GM06990 (cell line): ENCODE measurements at regions not wholly inside any gene's neighbourhood (a gene's known extent, or its start where the extent isn't known, plus 50 kb on each side); places are given as distances from the start of the nearest gene placed in this dataset.

Experiments
- DNase-seq: peaks from one replicate; pipeline ENCODE4 v3.0.0-alpha.2; 2011; ENCODE audit not compliant: insufficient read length; ENCODE audit errors: extremely low read depth
- H3K27me3 ChIP-seq: replicated peaks from 2 replicates; pipeline ENCODE4 v1.6.0; 2011; ENCODE audit warnings: low read length; ENCODE audit not compliant: control insufficient read depth, insufficient read depth
- H3K36me3 ChIP-seq: 2 replicates; pipeline ENCODE4 v1.5.1; 2011; ENCODE audit warnings: low read length; ENCODE audit not compliant: control insufficient read depth, insufficient read depth
- H3K4me3 ChIP-seq: replicated peaks from 2 replicates; pipeline ENCODE4 v1.5.1; 2011; ENCODE audit warnings: low read depth, mild to moderate bottlenecking, control low read depth, low read length
- CTCF ChIP-seq: IDR thresholded peaks from 2 replicates; pipeline ENCODE4 v1.5.1; 2011; ENCODE audit warnings: low read length, control low read depth, mild to moderate bottlenecking, inconsistent platforms; ENCODE audit not compliant: insufficient read depth, poor library complexity, severe bottlenecking

GRCh38 chr3:6577584-6577983 is 283.3 kb upstream of the GRM7 start:
- Histone ChIP-seq H3K27me3 (no peaks in the 10 kb centered on the region), H3K36me3 (no peaks in the 10 kb centered on the region), H3K4me3 (no peak overlapping the region)
- TF ChIP-seq CTCF = no peak
- no peak for DNase-seq

- H3K4me3 ChIP-seq = no peak overlapping the region
- no peak for TF ChIP-seq CTCF
- no peaks in the 10 kb centered on the region for H3K36me3 ChIP-seq
- no peak for DNase-seq
- H3K27me3 ChIP-seq = no peaks in the 10 kb centered on the region
Measured at GRCh38 chr3:6578526-6578925, 282.4 kb upstream of the GRM7 start.

GRCh38 chr3:6580808-6581207 is 280.1 kb upstream of the GRM7 start:
- no peak for DNase-seq
- H3K36me3 ChIP-seq = no peaks in the 10 kb centered on the region
- H3K27me3 ChIP-seq = no peaks in the 10 kb centered on the region
- TF ChIP-seq CTCF = no peak
- no peak overlapping the region for H3K4me3 ChIP-seq

- Histone ChIP-seq H3K4me3 (no peak overlapping the region), H3K27me3 (no peaks in the 10 kb centered on the region), H3K36me3 (no peaks in the 10 kb centered on the region)
- no peak for TF ChIP-seq CTCF
- DNase-seq = no peak
Measured at GRCh38 chr3:6585360-6585759, 275.6 kb upstream of the GRM7 start.

DNA sequence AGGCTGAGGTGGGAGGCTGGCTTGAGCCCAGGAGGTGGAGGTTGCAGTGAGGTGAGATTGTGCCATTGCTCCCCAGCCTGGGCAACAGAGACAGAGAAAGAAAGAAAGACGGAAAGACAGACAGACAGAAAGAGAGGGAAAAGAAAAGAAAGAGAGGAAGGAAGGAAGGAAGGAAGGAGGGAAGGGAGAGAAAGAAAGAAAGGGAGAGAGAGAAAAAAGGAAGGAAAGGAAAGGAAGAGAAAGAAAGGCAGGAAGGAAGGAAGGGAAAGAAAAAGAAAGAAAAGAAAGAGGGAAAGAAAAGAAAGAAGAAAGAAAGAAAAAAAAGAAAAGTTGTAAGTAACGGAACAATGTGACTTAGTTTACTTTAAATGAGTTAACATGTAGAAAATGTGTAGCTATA is 260.7 kb upstream of the GRM7 start:
- no peak for DNase-seq
- Histone ChIP-seq H3K27me3 (no peaks in the 10 kb centered on the region), H3K4me3 (no peak overlapping the region), H3K36me3 (no peaks in the 10 kb centered on the region)
- no peak for TF ChIP-seq CTCF

DNA sequence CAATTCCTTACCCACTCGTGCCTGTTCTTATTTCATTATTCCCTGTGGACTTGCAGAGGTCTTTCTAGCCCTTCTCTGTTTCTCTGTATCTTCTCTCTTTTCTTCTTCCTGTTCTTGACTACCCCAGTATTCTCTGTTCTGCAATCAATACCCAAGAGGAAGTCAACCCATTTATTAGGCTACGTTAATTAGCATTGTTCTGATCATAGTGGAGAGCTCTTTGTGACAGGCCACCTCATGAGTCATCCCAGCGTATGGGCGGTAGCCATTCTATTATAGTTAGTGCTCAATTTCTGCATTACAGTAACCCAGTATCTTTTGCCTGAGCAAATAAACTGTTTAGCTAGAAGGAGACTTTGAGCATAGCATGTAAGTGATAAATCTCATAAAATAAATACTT is 259.5 kb upstream of the GRM7 start:
- no peak for TF ChIP-seq CTCF
- peak; percentile 1 for DNase-seq

More for the DNA sequence above, 259.5 kb upstream of the GRM7 start:
- no peak overlapping the region for H3K4me3 ChIP-seq
- H3K27me3 ChIP-seq = no peaks in the 10 kb centered on the region
- H3K36me3 ChIP-seq = no peaks in the 10 kb centered on the region
